PC-9 (cell line): ENCODE measurements at regions not wholly inside any gene's neighbourhood (a gene's known extent, or its start where the extent isn't known, plus 50 kb on each side); places are given as distances from the start of the nearest gene placed in this dataset.

ENCODE experiments used
- CTCF ChIP-seq: fragments of 200-600 bp; sonication (generic); conservative IDR thresholded peaks from 2 replicates; pipeline ENCODE4 v1.6.1; 2017; ENCODE audit warnings: mixed run types, antibody characterized with exemption, mild to moderate bottlenecking, moderate library complexity
- EZH2 ChIP-seq: fragments of 200-600 bp; sonication (generic); IDR thresholded peaks from 2 replicates; pipeline ENCODE4 v1.8.0; 2017; ENCODE audit warnings: antibody characterized with exemption, low read depth

DNA sequence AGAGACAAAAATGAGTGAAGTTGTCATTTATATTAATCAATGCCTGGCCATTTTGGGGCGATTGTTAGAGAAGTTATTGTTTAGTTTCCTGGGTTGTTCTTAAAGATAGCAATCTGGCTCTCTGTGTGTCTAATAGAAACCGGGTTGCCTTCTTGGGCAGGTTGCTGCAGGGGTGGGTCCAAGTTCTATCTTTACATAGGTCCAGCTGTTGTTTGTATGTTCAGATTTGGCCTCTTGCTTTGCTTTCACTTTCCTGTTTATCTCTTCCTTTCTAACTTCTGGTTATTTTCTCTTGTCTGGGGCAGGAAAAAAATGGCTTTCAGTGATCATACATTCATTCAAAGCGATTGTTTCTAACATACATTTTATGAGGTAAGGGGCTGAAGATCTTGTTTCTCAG is 128.4 kb upstream of the NOX3 start:
- no peak for TF ChIP-seq CTCF
- no peak for TF ChIP-seq EZH2
